ENCODE measurements at regions not wholly inside any gene's neighbourhood (a gene's known extent, or its start where the extent isn't known, plus 50 kb on each side); places are given as distances from the start of the nearest gene placed in this dataset.
"Not testable (repeated sequence)": the region's sequence is repeated elsewhere in the genome, so short reads cannot be mapped to it uniquely, and the experiment has no call there.

DNA sequence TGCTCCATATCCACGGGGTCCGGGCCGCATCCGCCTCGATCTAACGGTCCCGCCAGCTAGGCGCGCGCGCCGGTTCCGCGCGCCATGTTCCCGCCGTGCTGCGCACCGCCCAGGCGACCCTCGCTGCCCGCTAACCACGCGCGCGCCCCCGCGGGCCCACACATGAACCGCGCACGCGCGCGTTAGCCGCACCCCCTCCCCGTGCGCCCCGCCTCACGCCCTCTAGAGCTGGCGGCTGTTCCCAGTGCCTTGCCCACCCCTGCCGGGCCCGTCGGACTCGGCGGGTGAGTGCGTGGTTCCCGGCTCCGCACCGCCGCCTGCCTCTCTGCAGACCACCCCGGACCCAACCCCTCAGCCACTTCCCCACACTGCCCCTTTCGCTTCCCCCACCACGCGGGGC is 57.3 kb downstream of the TP53TG3F start:
- ATAC-seq; H3K4me3 ChIP-seq; H3K9me3 ChIP-seq; H3K27me3 ChIP-seq (ENCODE audit: insufficient read depth in 3 of 3, low read length in 2 of 3); H3K27ac ChIP-seq; H3K4me1 ChIP-seq; H3K36me3 ChIP-seq (ENCODE audit: insufficient read depth in 1 of 2, low read depth in 1 of 2); intact Hi-C loops (cut with DNase I): not testable (repeated sequence)
- 68 to 82% (median 73%) methylated on average over 5 to 36 of the region's 54 CpGs for WGBS, 3 donors
- DNase-seq: peak in 1 of 2 donors; percentile 16

All from psoas muscle (tissue), 7 donors.